ENCODE measurements at regions not wholly inside any gene's neighbourhood (a gene's known extent, or its start where the extent isn't known, plus 50 kb on each side); places are given as distances from the start of the nearest gene placed in this dataset.
A peak's percentile ranks its signal among the peaks of the same experiment; 100 is the strongest.

DNA sequence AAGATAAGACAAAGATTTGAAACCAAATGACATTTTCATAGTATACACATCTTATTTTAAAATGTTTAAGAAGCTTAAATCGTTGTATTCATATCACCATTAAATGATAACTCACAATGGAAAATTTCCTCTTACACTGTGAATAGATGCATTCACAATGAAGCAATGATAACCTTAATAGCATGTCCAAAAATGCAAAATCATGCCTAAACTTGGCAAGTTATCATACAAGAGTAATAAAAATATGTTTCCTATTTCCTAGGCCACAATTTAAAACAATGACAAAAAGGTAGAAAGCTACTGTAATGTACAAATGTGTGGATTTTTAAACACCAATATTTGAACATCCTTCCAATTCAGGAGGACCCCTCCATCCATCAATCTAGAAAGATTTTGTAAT lies 157.4 kb upstream of the GULP1 start:
- TF ChIP-seq, protein P1, sequence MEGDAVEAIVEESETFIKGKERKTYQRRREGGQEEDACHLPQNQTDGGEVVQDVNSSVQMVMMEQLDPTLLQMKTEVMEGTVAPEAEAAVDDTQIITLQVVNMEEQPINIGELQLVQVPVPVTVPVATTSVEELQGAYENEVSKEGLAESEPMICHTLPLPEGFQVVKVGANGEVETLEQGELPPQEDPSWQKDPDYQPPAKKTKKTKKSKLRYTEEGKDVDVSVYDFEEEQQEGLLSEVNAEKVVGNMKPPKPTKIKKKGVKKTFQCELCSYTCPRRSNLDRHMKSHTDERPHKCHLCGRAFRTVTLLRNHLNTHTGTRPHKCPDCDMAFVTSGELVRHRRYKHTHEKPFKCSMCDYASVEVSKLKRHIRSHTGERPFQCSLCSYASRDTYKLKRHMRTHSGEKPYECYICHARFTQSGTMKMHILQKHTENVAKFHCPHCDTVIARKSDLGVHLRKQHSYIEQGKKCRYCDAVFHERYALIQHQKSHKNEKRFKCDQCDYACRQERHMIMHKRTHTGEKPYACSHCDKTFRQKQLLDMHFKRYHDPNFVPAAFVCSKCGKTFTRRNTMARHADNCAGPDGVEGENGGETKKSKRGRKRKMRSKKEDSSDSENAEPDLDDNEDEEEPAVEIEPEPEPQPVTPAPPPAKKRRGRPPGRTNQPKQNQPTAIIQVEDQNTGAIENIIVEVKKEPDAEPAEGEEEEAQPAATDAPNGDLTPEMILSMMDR (conservative IDR thresholded peaks at IDR 0.05; ENCODE audit: low read depth) = no peak
- no peak for DNase-seq (ENCODE audit: low spot score)
- ChIA-PET POLR2A (ENCODE audit: low non-redundant PET) (no interaction called here), CTCF (interaction anchor here (0.6 kb wide), 2 partner anchors 727 to 853 kb away, joined by 3 to 4 read pairs; no protein-coding TSS in a partner anchor)
- H3K27ac ChIP-seq = no peak overlapping the region

DNA sequence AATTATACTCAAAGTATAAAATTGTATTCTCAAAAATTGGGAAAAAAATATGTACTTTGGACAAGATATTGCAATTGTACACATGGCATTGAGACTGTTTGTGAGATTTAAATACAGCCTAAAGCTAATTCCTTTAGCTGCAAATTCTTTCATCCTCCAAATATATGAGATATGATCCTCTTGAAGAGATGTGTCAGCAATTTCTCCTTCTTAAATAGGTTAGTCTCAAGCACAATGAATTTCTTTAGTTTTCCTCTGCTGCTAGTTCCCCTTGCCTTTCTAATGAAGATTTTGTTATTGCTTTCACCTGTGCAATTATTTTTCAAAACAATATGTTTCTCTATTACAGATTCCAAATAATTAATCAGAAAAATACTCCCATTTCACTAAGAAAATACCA lies 153.4 kb upstream of the GULP1 start:
- no peak overlapping the region for H3K27ac ChIP-seq
- TF ChIP-seq, protein P1 (conservative IDR thresholded peaks at IDR 0.05; ENCODE audit: low read depth) = no peak
- no peak for DNase-seq (ENCODE audit: low spot score)
- CTCF ChIA-PET = no interaction called here
- POLR2A ChIA-PET (ENCODE audit: low non-redundant PET) = no interaction called here

DNA sequence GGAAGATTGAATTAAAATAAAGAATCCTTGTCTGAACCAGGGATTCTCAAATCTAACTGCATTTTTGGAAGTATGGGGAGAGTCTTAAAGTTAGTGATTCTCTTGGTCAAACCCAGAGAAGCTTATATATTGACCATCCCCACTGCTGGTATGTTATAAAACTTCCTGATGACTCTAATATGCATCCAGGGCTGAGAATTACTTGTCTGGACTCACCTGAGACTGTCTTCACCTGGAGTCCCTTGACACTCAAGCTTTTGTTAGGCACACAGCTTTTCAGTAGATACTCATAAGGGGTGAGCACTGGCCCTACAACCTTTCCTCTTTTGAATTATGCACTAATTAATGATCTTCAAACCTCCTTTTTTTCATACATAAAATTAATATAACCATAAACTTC lies 149.6 kb upstream of the GULP1 start:
- no peak overlapping the region for H3K27ac ChIP-seq
- POLR2A ChIA-PET (ENCODE audit: low non-redundant PET) = no interaction called here
- CTCF ChIA-PET = no interaction called here
- TF ChIP-seq, protein P1 (conservative IDR thresholded peaks at IDR 0.05; ENCODE audit: low read depth) = no peak
- no peak for DNase-seq (ENCODE audit: low spot score)

DNA sequence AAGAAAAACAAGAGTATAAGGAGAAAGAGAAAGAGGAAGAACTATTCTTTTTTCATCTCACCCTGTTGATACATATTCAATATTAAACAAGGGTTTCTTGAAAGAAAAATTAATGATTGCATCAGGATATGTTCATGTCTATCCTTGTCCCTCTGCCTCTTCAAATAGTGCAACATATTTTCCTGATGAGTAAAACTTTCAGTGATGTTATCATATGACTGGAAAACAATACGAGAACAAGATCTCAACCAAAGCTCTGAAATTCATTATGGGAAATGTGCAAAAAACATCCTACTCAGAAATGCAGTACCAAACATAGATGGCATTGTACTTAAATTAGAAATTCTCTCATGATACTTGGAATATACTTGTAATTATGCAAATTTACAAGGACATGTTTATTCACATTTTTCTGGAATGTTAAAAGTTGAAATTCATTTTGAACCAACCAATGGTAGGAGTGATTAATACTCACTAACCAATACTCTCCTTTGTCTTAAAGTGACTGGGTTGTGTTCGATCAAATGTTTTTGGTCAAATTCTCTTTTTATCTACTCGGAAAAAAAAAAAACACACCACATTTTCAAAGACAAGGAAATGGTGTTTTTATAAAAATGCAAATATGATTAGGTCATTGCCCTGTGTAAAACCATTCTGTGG lies 148.9 kb upstream of the GULP1 start:
- POLR2A ChIA-PET (ENCODE audit: low non-redundant PET) = no interaction called here
- CTCF ChIA-PET = interaction anchor here (0.6 kb wide), 1 partner anchor 198 kb away, joined by 3 read pairs; no protein-coding TSS in a partner anchor
- no peak overlapping the region for H3K27ac ChIP-seq
- TF ChIP-seq, protein P1 (conservative IDR thresholded peaks at IDR 0.05; ENCODE audit: low read depth) = no peak
- DNase-seq (ENCODE audit: low spot score) = peak; percentile 50

DNA sequence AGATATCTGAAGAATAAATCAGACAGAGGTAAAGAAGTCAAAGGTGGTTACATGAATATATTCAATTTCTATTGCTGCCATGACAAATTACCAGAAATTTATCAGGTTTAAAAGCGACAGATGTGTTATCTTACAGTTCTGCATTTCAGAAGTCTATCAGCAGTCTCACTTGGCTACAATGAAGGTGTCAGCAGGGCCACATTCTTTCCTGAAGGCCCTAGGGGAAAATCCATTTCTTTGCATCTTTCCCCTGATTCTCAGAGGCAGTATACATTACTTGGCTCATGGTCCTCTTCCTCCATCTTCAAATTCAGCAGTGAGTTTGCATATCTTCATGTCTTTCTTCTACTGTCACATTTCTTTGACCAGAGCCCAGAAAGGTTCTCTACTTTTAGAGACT lies 145.8 kb upstream of the GULP1 start:
- no peak overlapping the region for H3K27ac ChIP-seq
- TF ChIP-seq, protein P1 (conservative IDR thresholded peaks at IDR 0.05; ENCODE audit: low read depth) = no peak
- DNase-seq (ENCODE audit: low spot score) = no peak
- ChIA-PET POLR2A (ENCODE audit: low non-redundant PET) (no interaction called here), CTCF (no interaction called here)

DNA sequence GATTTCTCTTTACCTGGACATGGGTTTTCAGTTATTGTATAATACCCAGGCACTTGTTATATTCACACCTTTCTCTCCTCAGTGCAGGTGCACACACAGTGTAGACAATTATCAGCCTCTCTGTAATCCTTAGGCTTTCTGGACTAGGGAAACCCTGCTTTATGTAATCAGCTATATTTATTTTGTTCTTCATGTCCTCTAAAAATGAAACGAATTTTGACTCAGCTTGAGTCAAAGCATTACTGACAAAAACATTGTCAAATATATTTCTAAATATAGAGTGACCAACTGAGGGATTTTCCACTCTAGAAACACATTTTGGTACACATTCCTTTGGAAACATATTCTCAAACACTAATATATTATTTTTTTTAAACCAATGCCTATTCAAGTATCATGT lies 144.8 kb upstream of the GULP1 start:
- H3K27ac ChIP-seq = no peak overlapping the region
- TF ChIP-seq, protein P1 (conservative IDR thresholded peaks at IDR 0.05; ENCODE audit: low read depth) = no peak
- POLR2A ChIA-PET (ENCODE audit: low non-redundant PET) = no interaction called here
- no peak for DNase-seq (ENCODE audit: low spot score)
- CTCF ChIA-PET = no interaction called here

All from RWPE1 (cell line).